ENCODE measurements at regions not wholly inside any gene's neighbourhood (a gene's known extent, or its start where the extent isn't known, plus 50 kb on each side); places are given as distances from the start of the nearest gene placed in this dataset.
"Not testable (repeated sequence)": the region's sequence is repeated elsewhere in the genome, so short reads cannot be mapped to it uniquely, and the experiment has no call there.

GRCh38 chr4:28443801-28444412 is 1583.3 kb downstream of the STIM2 start:
- DNase-seq (ENCODE audit: low read depth) = no peak
- H3K4me3 ChIP-seq (ENCODE audit: low read depth, low read length) = no peak overlapping the region
- TF ChIP-seq CTCF (IDR thresholded peaks at IDR 0.05; ENCODE audit: control insufficient read depth, extremely low read depth, insufficient read depth) = no peak

- DNase-seq (ENCODE audit: low read depth) = peak; percentile 74
- no peak overlapping the region for H3K4me3 ChIP-seq (ENCODE audit: low read depth, low read length)
- TF ChIP-seq CTCF (IDR thresholded peaks at IDR 0.05; ENCODE audit: control insufficient read depth, extremely low read depth, insufficient read depth) = no peak
These were observed 1584.3 kb downstream of the STIM2 start for GRCh38 chr4:28444886-28445496.

GRCh38 chr4:28449085-28449484 is 1588.4 kb downstream of the STIM2 start:
- no peak overlapping the region for H3K4me3 ChIP-seq (ENCODE audit: low read depth, low read length)
- no peak for TF ChIP-seq CTCF (IDR thresholded peaks at IDR 0.05; ENCODE audit: control insufficient read depth, extremely low read depth, insufficient read depth)
- DNase-seq (ENCODE audit: low read depth) = no peak

- no peak overlapping the region for H3K4me3 ChIP-seq (ENCODE audit: low read depth, low read length)
- TF ChIP-seq CTCF (IDR thresholded peaks at IDR 0.05; ENCODE audit: control insufficient read depth, extremely low read depth, insufficient read depth) = no peak
- no peak for DNase-seq (ENCODE audit: low read depth)
These were observed 1590.7 kb downstream of the STIM2 start for GRCh38 chr4:28451346-28451745.

GRCh38 chr4:28462766-28463700 is 1602.4 kb downstream of the STIM2 start:
- DNase-seq (ENCODE audit: low read depth) = peak; percentile 10
- peak; percentile 49 for TF ChIP-seq CTCF (IDR thresholded peaks at IDR 0.05; ENCODE audit: control insufficient read depth, extremely low read depth, insufficient read depth)

GRCh38 chr4:28464823-28465222 is 1604.2 kb downstream of the STIM2 start:
- no peak for TF ChIP-seq CTCF (IDR thresholded peaks at IDR 0.05; ENCODE audit: control insufficient read depth, extremely low read depth, insufficient read depth)

More at GRCh38 chr4:28462766-28463700, 1602.4 kb downstream of the STIM2 start:
- H3K4me3 ChIP-seq (ENCODE audit: low read depth, low read length) = no peak overlapping the region

GRCh38 chr4:28466886-28467285 is 1606.2 kb downstream of the STIM2 start:
- not testable (repeated sequence) for H3K4me3 ChIP-seq (ENCODE audit: low read depth, low read length); DNase-seq (ENCODE audit: low read depth)

More at GRCh38 chr4:28464823-28465222, 1604.2 kb downstream of the STIM2 start:
- DNase-seq (ENCODE audit: low read depth) = no peak
- H3K4me3 ChIP-seq (ENCODE audit: low read depth, low read length) = no peak overlapping the region

Measured in LNCaP clone FGC (cell line).